Body of pancreas (tissue), 4 donors: ENCODE measurements at regions not wholly inside any gene's neighbourhood (a gene's known extent, or its start where the extent isn't known, plus 50 kb on each side); places are given as distances from the start of the nearest gene placed in this dataset.

ENCODE experiments used
- POLR2A ChIP-seq, 3 donors: fragments of 450-650 bp; IDR thresholded peaks; one replicate each; pipeline ENCODE4 v1.6.1; 2016; ENCODE audit warnings: antibody characterized with exemption in 3 of 3, mild to moderate bottlenecking in 2 of 3
- TF ChIP-seq, protein P1 (sequence below), 7 experiments: fragments of 450-650 bp in 4 of 7; fragments of 200-600 bp in 3 of 7; sonication (generic) in 3 of 7; IDR thresholded peaks; one replicate each; pipeline ENCODE4 v1.5.1; 2016 to 2019; ENCODE audit warnings: antibody characterized with exemption in 7 of 7

DNA sequence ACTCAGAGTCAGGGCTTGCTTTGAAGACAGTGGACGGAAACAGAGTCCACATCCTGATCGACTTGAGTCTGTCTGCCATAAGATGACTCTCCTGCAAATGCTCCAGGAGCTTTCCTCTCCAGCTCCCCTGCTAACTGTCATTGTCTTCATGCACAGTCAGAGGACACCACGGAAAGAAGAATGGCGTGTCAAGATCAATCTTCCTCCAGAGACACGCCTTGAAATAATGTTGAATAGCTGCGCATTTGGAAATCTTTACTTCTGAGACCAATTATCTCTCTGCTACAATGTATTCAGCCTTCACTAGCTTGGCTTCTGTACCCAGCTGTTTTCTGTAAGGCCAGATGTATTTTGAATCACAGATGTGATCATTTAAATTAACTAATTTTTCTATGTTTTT is 457.2 kb downstream of the CDH2 start:
- TF ChIP-seq, protein P1, sequence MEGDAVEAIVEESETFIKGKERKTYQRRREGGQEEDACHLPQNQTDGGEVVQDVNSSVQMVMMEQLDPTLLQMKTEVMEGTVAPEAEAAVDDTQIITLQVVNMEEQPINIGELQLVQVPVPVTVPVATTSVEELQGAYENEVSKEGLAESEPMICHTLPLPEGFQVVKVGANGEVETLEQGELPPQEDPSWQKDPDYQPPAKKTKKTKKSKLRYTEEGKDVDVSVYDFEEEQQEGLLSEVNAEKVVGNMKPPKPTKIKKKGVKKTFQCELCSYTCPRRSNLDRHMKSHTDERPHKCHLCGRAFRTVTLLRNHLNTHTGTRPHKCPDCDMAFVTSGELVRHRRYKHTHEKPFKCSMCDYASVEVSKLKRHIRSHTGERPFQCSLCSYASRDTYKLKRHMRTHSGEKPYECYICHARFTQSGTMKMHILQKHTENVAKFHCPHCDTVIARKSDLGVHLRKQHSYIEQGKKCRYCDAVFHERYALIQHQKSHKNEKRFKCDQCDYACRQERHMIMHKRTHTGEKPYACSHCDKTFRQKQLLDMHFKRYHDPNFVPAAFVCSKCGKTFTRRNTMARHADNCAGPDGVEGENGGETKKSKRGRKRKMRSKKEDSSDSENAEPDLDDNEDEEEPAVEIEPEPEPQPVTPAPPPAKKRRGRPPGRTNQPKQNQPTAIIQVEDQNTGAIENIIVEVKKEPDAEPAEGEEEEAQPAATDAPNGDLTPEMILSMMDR (IDR thresholded peaks at IDR 0.05) = no peak
- TF ChIP-seq POLR2A (IDR thresholded peaks at IDR 0.05) = no peak
